K562 (cell line): ENCODE measurements at regions not wholly inside any gene's neighbourhood (a gene's known extent, or its start where the extent isn't known, plus 50 kb on each side); places are given as distances from the start of the nearest gene placed in this dataset.

Source experiments
- ATAC-seq: fragments of 200-7000 bp; cut with Tn5 transposase; 3 replicates; pipeline ENCODE4 v1.9.1; 2020; ENCODE audit warnings: moderate library complexity
- BruUV-seq: library from RNA; stranded (reverse); fragments of 400-500 nt; replicated peaks from 2 replicates; lab custom pipeline; 2021; lab: Mats Ljungman, UMichigan
- CTCF ChIA-PET: fragments of 300-600 bp; formaldehyde crosslinking; extraction: SDS; loops from one replicate; lab custom pipeline; 2021; ENCODE audit warnings: low intra/inter-chr PET ratio; lab: Yijun Ruan, JAX
- POLR2A ChIA-PET: fragments of 300-600, 350-650 bp; sonication (Branson Sonifier 250); formaldehyde crosslinking; extraction: SDS; loops from one replicate; lab custom pipeline; 2021; ENCODE audit warnings: antibody characterized with exemption, inconsistent platforms; lab: Yijun Ruan, JAX
- DNase-seq, 4 experiments: peaks; one replicate each; pipeline versions ENCODE4 v3.0.0 to v3.0.0-alpha.2; 2011 to 2018; ENCODE audit warnings: low spot score in 3 of 4, mixed read lengths in 3 of 4; ENCODE audit errors: extremely low read depth in 1 of 4
- FAIRE-seq: peaks from 2 replicates; lab custom pipeline; 2011; peaks lifted over from hg19 to GRCh38; lab: Jason Lieb, UNC
- H2AFZ ChIP-seq: 2 replicates; pipeline ENCODE4 v1.6.0; 2011; ENCODE audit warnings: low read depth, low read length, control low read depth, inconsistent platforms
- H3K27ac ChIP-seq: fragments of 200-600 bp; 3 replicates; pipeline ENCODE4 v1.8.0; 2011; ENCODE audit warnings: low read depth, mild to moderate bottlenecking, control low read depth, inconsistent platforms, low read length, moderate library complexity, mixed read lengths; ENCODE audit errors: extremely low read depth
- H3K27me3 ChIP-seq, 2 experiments: fragments of 300-600 bp in 1 of 2; 2 replicates in 1 of 2; 3 replicates in 1 of 2; pipeline versions ENCODE4 v1.6.0 to v1.8.0; 2011; ENCODE audit warnings: inconsistent platforms in 2 of 2, low read length in 2 of 2, mild to moderate bottlenecking in 1 of 2, mixed read lengths in 1 of 2, moderate library complexity in 1 of 2; ENCODE audit not compliant: control insufficient read depth in 2 of 2, insufficient read depth in 2 of 2
- H3K36me3 ChIP-seq: fragments of 300-600 bp; 3 replicates; pipeline ENCODE4 v1.8.0; 2011; ENCODE audit warnings: mild to moderate bottlenecking, low read length, inconsistent platforms; ENCODE audit not compliant: control insufficient read depth, insufficient read depth
- H3K4me1 ChIP-seq, 2 experiments: fragments of 200-600 bp in 1 of 2; replicated peaks in 1 of 2; 2 replicates in 1 of 2; 3 replicates in 1 of 2; pipeline versions ENCODE4 v1.5.1 to v1.8.0; 2011; ENCODE audit warnings: inconsistent platforms in 2 of 2, low read length in 2 of 2, mild to moderate bottlenecking in 1 of 2, mixed read lengths in 1 of 2, moderate library complexity in 1 of 2; ENCODE audit not compliant: control insufficient read depth in 2 of 2, insufficient read depth in 2 of 2
- H3K4me2 ChIP-seq: 2 replicates; pipeline ENCODE4 v1.6.1; 2011; ENCODE audit warnings: low read length, control low read depth, inconsistent platforms, mixed read lengths; ENCODE audit not compliant: insufficient read depth
- H3K4me3 ChIP-seq: fragments of 200-600 bp; sonication (generic), shearing (Covaris generic); 2 replicates; pipeline ENCODE4 v1.5.1; 2016; ENCODE audit warnings: control low read depth, inconsistent platforms
- H3K79me2 ChIP-seq: fragments of 200-600 bp; 3 replicates; pipeline ENCODE4 v1.8.0; 2011; ENCODE audit warnings: low read length, inconsistent platforms; ENCODE audit not compliant: control insufficient read depth, insufficient read depth
- H3K9ac ChIP-seq, 2 experiments: 2 replicates each; pipeline versions ENCODE4 v1.6.0 to v1.6.1; 2011; ENCODE audit warnings: low read depth in 2 of 2, low read length in 2 of 2, control low read depth in 1 of 2, inconsistent platforms in 1 of 2, mild to moderate bottlenecking in 1 of 2, mixed read lengths in 1 of 2; ENCODE audit not compliant: insufficient read depth in 1 of 2
- H3K9me1 ChIP-seq: one replicate; pipeline ENCODE4 v1.6.0; 2011; ENCODE audit warnings: inconsistent platforms, mild to moderate bottlenecking, low read length, moderate library complexity; ENCODE audit not compliant: control insufficient read depth, insufficient read depth
- H3K9me3 ChIP-seq: replicated peaks from 2 replicates; pipeline ENCODE4 v1.5.1; 2011; ENCODE audit warnings: low read depth, low read length, inconsistent platforms; ENCODE audit not compliant: control insufficient read depth, insufficient read depth
- H4K20me1 ChIP-seq: replicated peaks from 2 replicates; pipeline ENCODE4 v1.6.1; 2011; ENCODE audit warnings: low read length, inconsistent platforms, mixed read lengths; ENCODE audit not compliant: control insufficient read depth, insufficient read depth
- ATF4 ChIP-seq: fragments of 450-650 bp; formaldehyde crosslinking; IDR thresholded peaks from 2 replicates; pipeline ENCODE4 v1.4.0; 2022; ENCODE audit warnings: mild to moderate bottlenecking, moderate library complexity
- MAZ ChIP-seq, 2 experiments: fragments of 450-650 bp in 1 of 2; sonication (generic) in 1 of 2; formaldehyde crosslinking; IDR thresholded peaks in 1 of 2; conservative IDR thresholded peaks in 1 of 2; 2 replicates each; pipeline versions ENCODE4 v1.4.0 to v1.5.0; 2020; ENCODE audit warnings: mild to moderate bottlenecking in 1 of 2, missing genetic modification reagents in 1 of 2
- NKRF ChIP-seq: fragments of 450-650 bp; IDR thresholded peaks from 2 replicates; pipeline ENCODE4 v1.6.1; 2016; ENCODE audit warnings: borderline replicate concordance
- POLR2G ChIP-seq: fragments of 200-400 bp; formaldehyde crosslinking; IDR thresholded peaks from 2 replicates; pipeline ENCODE4 v1.6.1; 2017; ENCODE audit warnings: low read depth, mild to moderate bottlenecking, antibody characterized with exemption, low read length, moderate library complexity
- ZC3H8 ChIP-seq: fragments of 450-650 bp; IDR thresholded peaks from 2 replicates; pipeline ENCODE4 v1.6.1; 2017
- WGBS: fragments of 100-300 bp; shearing (Covaris generic); methylation state at CpG from one replicate; pipeline ENCODE4 v1.1.6; 2016; ENCODE audit warnings: low coverage, mixed read lengths; ENCODE audit not compliant: insufficient coverage; ENCODE audit errors: missing lambda C conversion rate; 5-methylcytosine and 5-hydroxymethylcytosine counted together
- in situ Hi-C: fragments of 300-500 bp; cut with MboI; formaldehyde crosslinking; loops from 4 replicates; pipeline ENCODE4 v1.15.0; 2018; ENCODE audit warnings: inconsistent platforms, mixed read lengths
- intact Hi-C: fragments of 100-400 bp; cut with micrococcal nuclease; formaldehyde crosslinking; loops from 2 replicates; pipeline ENCODE4 v1.14.2; 2022
- TF ChIP-seq, protein P1 (sequence below): fragments of 450-650 bp; IDR thresholded peaks from 2 replicates; pipeline ENCODE4 v1.6.1; 2017; ENCODE audit warnings: mild to moderate bottlenecking, moderate library complexity

DNA sequence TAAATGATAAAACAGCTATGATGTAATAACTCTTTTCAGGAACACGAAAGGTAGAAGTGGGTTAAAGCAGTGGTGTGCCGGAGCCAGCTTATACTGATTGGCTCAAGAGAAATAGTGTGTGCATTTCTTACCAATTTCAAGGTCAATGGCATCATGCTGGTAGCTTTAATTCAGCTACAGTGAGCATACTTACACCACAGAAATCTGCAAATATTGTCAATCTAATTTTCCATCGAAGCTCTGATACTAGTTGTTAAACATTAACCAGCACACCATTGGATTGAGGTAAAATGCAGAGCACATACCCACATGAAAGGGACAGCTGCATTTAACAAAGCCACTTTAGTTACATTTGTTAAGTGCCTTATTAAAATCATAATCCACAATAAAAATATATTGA lies 225.7 kb downstream of the KCNC2 start (continued):
- TF ChIP-seq NKRF (no peak), POLR2G (no peak)
- TF ChIP-seq, protein P1, sequence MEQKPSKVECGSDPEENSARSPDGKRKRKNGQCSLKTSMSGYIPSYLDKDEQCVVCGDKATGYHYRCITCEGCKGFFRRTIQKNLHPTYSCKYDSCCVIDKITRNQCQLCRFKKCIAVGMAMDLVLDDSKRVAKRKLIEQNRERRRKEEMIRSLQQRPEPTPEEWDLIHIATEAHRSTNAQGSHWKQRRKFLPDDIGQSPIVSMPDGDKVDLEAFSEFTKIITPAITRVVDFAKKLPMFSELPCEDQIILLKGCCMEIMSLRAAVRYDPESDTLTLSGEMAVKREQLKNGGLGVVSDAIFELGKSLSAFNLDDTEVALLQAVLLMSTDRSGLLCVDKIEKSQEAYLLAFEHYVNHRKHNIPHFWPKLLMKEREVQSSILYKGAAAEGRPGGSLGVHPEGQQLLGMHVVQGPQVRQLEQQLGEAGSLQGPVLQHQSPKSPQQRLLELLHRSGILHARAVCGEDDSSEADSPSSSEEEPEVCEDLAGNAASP: no peak

DNA sequence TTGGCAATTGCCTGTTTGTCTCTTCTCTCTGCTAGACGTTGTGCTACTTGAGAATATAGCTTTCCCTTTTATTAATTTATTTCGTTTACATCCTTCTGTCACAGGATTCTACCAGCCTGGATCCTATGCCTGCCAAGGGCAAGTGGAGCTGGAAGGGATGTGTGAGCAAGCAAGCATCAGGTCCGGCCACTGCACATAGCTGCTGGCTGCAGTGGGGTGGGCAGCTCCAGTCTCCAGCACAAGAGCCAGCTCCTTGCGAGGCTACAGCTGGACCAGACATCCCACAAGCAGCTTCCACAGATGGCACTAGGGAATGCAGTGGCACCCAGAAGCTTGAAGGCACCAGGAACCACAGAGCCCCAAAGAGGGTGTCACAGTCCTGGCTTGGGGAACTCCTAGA lies 225.0 kb downstream of the KCNC2 start:
- H3K9ac ChIP-seq: no peak overlapping the region
- TF ChIP-seq ZC3H8 (no peak), ATF4 (CRISPR knock-in tag) (no peak), MAZ (CRISPR knock-in tag; conservative IDR thresholded peaks at IDR 0.05 in 1 of 2, IDR thresholded peaks at IDR 0.05 in 1 of 2) (no peak)
- H3K27me3 ChIP-seq: no peaks in the 10 kb centered on the region
- no peak for FAIRE-seq
- no peak overlapping the region for H3K27ac ChIP-seq
- no peak for ATAC-seq
- H3K4me2 ChIP-seq: no peak overlapping the region
- BruUV-seq: no TSS peak
- no peaks in the 10 kb centered on the region for H3K9me3 ChIP-seq
- H3K4me1 ChIP-seq: no peaks in the 10 kb centered on the region
- in situ Hi-C loops (no loop called here), intact Hi-C loops (no loop called here)
- no peak overlapping the region for H2AFZ ChIP-seq
- WGBS: 0% methylated on average over 4 of the region's 4 CpGs
- DNase-seq: no peak
- no peaks in the 10 kb centered on the region for H4K20me1 ChIP-seq
- no peaks in the 10 kb centered on the region for H3K79me2 ChIP-seq
- H3K36me3 ChIP-seq: no peaks in the 10 kb centered on the region
- no peak overlapping the region for H3K4me3 ChIP-seq
- no peaks in the 10 kb centered on the region for H3K9me1 ChIP-seq
- POLR2A ChIA-PET: no interaction called here
- CTCF ChIA-PET: no interaction called here
